Nephron progenitor cell (in vitro differentiated cells): ENCODE measurements at regions not wholly inside any gene's neighbourhood (a gene's known extent, or its start where the extent isn't known, plus 50 kb on each side); places are given as distances from the start of the nearest gene placed in this dataset.

ENCODE experiments used
- DNase-seq: peaks from one replicate; pipeline ENCODE4 v3.0.0; 2021
- H3K27ac Mint-ChIP-seq: 2 replicates; pipeline ENCODE4 v1.8.0; 2021; ENCODE audit warnings: mild to moderate bottlenecking, moderate library complexity, mixed read lengths
- H3K27me3 Mint-ChIP-seq: 2 replicates; pipeline ENCODE4 v1.8.0; 2021; ENCODE audit warnings: mild to moderate bottlenecking, low read depth, mixed read lengths; ENCODE audit not compliant: poor library complexity
- H3K36me3 Mint-ChIP-seq: 2 replicates; pipeline ENCODE4 v1.8.0; 2021; ENCODE audit warnings: low read depth, mixed read lengths
- H3K4me1 Mint-ChIP-seq: 2 replicates; pipeline ENCODE4 v1.8.0; 2021; ENCODE audit warnings: mixed read lengths
- H3K4me3 Mint-ChIP-seq: 2 replicates; pipeline ENCODE4 v1.8.0; 2021; ENCODE audit warnings: mild to moderate bottlenecking, moderate library complexity, mixed read lengths
- H3K9me3 Mint-ChIP-seq: 2 replicates; pipeline ENCODE4 v1.8.0; 2021; ENCODE audit warnings: mild to moderate bottlenecking, moderate library complexity, mixed read lengths
- TF ChIP-seq, protein P1 (sequence below): fragments of 200-600 bp; sonication (generic); IDR thresholded peaks from 2 replicates; pipeline ENCODE4 v1.5.0; 2021; ENCODE audit warnings: antibody characterized with exemption

GRCh38 chr3:166351461-166351860 lies 514.2 kb upstream of the BCHE start:
- H3K4me3 Mint-ChIP-seq, result no peak overlapping the region
- H3K27me3 Mint-ChIP-seq, result no peaks in the 10 kb centered on the region
- no peak for DNase-seq
- peaks cover 26% of the 10 kb centered on the region for H3K9me3 Mint-ChIP-seq
- no peak overlapping the region for H3K27ac Mint-ChIP-seq
- TF ChIP-seq, protein P1, sequence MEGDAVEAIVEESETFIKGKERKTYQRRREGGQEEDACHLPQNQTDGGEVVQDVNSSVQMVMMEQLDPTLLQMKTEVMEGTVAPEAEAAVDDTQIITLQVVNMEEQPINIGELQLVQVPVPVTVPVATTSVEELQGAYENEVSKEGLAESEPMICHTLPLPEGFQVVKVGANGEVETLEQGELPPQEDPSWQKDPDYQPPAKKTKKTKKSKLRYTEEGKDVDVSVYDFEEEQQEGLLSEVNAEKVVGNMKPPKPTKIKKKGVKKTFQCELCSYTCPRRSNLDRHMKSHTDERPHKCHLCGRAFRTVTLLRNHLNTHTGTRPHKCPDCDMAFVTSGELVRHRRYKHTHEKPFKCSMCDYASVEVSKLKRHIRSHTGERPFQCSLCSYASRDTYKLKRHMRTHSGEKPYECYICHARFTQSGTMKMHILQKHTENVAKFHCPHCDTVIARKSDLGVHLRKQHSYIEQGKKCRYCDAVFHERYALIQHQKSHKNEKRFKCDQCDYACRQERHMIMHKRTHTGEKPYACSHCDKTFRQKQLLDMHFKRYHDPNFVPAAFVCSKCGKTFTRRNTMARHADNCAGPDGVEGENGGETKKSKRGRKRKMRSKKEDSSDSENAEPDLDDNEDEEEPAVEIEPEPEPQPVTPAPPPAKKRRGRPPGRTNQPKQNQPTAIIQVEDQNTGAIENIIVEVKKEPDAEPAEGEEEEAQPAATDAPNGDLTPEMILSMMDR, result no peak
- H3K36me3 Mint-ChIP-seq, result no peaks in the 10 kb centered on the region
- no peaks in the 10 kb centered on the region for H3K4me1 Mint-ChIP-seq

GRCh38 chr3:166340604-166341266 lies 503.5 kb upstream of the BCHE start:
- no peaks in the 10 kb centered on the region for H3K36me3 Mint-ChIP-seq
- H3K4me3 Mint-ChIP-seq, result no peak overlapping the region
- TF ChIP-seq, protein P1, result no peak
- no peaks in the 10 kb centered on the region for H3K27me3 Mint-ChIP-seq
- H3K4me1 Mint-ChIP-seq, result no peaks in the 10 kb centered on the region
- H3K27ac Mint-ChIP-seq, result no peak overlapping the region
- no peaks in the 10 kb centered on the region for H3K9me3 Mint-ChIP-seq
- no peak for DNase-seq

- Mint-ChIP-seq H3K27me3 (no peaks in the 10 kb centered on the region), H3K27ac (no peak overlapping the region), H3K36me3 (no peaks in the 10 kb centered on the region), H3K4me3 (no peak overlapping the region), H3K9me3 (no peaks in the 10 kb centered on the region), H3K4me1 (no peaks in the 10 kb centered on the region)
- TF ChIP-seq, protein P1, result no peak
- no peak for DNase-seq
Measured at GRCh38 chr3:166324401-166324800, 487.2 kb upstream of the BCHE start.

DNA sequence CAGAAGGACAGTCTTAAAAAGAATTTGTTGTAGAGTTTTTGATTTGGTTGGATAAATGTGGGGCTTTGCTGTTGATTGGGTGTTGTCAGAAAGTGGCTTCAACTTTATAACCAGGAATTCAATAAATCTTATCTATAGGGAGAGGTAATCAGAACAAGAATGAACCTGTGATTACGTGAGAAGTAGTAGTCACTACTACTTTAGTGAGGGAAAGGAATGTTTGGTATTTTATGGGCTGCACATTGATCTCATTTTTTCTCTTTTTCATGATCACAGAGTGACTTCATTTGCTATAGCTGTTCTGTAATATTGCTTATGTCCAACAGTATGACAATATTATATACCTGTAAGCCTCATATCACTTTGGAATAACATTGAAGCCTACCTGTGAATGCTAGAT lies 485.2 kb upstream of the BCHE start:
- no peaks in the 10 kb centered on the region for H3K4me1 Mint-ChIP-seq
- TF ChIP-seq, protein P1, result no peak
- no peaks in the 10 kb centered on the region for H3K27me3 Mint-ChIP-seq
- H3K36me3 Mint-ChIP-seq, result no peaks in the 10 kb centered on the region
- peaks cover 4% of the 10 kb centered on the region for H3K9me3 Mint-ChIP-seq
- no peak for DNase-seq
- no peak overlapping the region for H3K4me3 Mint-ChIP-seq
- H3K27ac Mint-ChIP-seq, result no peak overlapping the region

- peaks cover 3% of the 10 kb centered on the region for H3K4me1 Mint-ChIP-seq
- no peaks in the 10 kb centered on the region for H3K9me3 Mint-ChIP-seq
Measured at GRCh38 chr3:166307756-166308350, 470.6 kb upstream of the BCHE start.

More at GRCh38 chr3:166307756-166308350, 470.6 kb upstream of the BCHE start:
- TF ChIP-seq, protein P1, result no peak
- DNase-seq, result no peak
- H3K27ac Mint-ChIP-seq, result no peak overlapping the region
- no peak overlapping the region for H3K4me3 Mint-ChIP-seq
- no peaks in the 10 kb centered on the region for H3K27me3 Mint-ChIP-seq
- H3K36me3 Mint-ChIP-seq, result no peaks in the 10 kb centered on the region
